NCI-H2227 (cell line): ENCODE measurements at regions not wholly inside any gene's neighbourhood (a gene's known extent, or its start where the extent isn't known, plus 50 kb on each side); places are given as distances from the start of the nearest gene placed in this dataset.
"Not testable (repeated sequence)": the region's sequence is repeated elsewhere in the genome, so short reads cannot be mapped to it uniquely, and the experiment has no call there.

Experiments
- DNase-seq: peaks from one replicate; lab custom pipeline; 2025; ENCODE audit not compliant: unreplicated experiment; lab: John Stamatoyannopoulos, UW

DNA sequence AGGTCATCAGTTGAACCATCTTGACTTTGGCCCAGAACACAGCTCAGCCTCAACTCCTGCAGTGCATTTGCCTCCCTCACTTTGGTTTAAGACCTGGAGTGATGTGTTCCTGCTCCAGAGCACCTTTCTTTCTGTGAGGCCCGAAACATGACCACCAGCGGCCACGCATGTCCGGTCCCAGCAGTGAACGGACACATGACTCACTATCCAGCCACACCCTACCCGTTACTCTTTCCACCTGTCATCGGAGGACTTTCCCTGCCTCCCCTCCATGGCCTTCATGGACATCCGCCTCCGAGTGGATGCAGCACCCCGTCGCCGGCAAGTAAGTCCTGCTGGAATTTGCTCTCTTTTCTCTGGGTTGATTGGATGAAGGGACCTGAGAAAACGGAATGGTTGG, 253.8 kb upstream of the RARB start:
- DNase-seq = no peak

DNA sequence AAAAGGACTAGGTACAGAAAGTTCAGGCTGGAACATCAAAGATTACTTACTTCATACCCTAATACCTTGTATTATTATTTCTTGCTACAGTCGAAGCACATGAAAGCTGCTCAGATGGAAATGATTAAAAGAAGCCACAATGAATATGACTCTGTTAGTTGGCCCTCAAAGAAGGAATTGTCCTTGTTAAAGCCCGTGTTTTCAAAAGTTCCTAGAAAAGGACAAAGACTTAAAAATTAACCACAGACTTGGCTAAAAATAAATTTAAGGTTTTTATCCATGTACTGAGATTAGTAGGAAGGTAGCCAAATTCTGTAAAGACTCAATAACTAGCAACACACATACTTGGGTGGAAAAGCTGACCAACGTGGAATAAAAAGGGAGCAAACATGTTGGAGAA, 251.0 kb upstream of the RARB start:
- DNase-seq = no peak

DNA sequence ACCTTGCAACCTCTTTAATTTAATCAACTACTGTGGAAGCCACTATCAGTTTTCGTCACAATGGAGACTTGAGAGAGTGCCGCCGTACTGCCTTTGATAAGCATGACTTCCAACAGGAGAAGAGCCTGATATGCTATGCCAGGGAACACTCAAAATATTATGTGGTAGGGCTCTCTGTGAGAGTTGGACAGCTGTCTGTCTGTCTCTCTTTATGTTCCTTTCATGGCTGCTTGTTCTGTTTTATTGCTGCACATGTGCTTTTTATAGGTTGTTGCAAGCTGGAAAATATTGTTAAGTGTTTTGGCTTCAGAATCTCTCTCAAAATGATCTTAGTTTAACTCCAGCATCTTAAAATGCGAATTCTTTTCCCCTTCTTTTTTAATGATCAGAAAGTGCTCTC, 249.4 kb upstream of the RARB start:
- DNase-seq = no peak

DNA sequence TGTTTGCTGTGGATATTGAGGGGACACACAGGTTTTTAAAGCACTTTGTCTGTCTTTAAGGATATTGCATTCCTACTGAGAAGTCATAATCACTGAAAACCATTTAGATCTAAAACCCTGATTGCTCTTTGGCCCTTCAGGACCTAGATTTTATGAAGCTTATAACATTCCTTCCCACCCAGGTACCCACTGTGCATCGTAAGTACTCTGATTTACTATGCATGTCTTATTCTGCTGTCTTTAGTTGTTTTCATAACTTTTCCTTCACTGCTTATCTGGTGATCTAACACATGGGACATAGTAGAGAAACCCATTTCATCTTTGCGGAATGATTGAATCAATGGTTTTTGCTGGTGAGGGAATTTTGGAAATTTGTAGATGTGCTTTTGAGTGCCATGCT, 247.0 kb upstream of the RARB start:
- DNase-seq = no peak

DNA sequence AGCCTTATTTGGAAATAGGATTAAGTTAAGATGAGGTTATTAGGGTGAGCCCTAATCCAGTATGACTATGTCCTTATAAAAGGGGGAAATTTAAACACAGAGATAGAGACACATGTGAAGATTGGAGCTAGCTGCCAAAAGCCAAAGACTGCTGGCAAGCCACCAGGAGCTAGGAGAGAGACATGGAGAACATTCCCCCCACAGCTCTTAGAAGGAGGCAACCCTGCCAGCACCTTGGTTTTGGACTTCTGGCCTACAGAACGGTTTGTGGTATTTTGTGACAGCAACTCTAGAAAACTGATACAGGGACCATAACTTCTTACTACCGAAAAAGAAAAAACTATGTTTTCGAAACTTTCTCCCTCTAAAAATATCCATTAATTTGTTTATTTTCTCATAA, 245.3 kb upstream of the RARB start:
- no peak for DNase-seq

DNA sequence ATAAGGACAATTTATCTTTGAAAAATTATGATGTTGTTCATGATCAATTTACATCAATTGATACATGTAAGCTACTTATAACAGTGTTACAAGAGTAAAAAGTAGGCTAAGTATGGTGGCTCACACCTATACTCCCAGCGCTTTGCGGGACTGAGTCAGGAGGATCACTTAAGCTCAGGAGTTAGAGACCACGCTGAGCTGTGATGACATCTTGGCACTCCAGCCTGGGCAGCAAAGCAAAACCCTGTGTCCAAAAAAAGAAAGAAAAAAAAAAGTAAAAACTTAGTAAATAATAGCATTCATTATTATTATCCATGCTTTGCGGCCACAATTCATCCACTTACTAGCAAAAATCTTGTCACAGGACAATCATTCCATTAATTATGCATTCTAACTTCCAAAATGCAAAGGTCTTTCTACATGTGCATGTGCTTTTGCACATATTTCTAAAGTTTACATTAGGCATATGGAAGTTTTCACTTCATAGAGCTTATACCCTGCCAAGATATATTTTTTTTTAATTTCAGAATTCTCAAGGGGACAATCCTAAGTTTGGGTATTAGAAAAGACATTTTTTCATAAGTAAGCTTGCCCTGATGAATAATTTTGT, 243.3 kb upstream of the RARB start:
- DNase-seq = no peak

DNA sequence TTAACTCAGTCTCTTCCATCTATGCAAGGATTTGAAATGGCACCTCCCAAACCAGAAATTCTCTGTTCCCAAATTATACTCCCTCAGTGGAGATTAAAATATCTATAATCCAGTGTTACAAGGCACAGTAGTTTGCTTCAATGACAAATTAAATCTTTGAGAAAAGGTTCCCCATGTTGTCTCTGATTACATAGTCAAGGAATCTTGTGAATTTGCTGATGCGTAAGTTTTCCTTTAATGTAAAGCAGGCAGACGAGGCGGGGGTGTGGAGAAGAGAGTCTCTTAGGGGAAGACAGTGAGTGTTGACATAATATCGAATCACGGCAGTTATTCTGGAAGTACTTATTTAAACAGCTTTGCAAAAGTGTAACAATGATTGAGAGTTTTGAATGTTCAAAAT, 236.4 kb upstream of the RARB start:
- DNase-seq = no peak

DNA sequence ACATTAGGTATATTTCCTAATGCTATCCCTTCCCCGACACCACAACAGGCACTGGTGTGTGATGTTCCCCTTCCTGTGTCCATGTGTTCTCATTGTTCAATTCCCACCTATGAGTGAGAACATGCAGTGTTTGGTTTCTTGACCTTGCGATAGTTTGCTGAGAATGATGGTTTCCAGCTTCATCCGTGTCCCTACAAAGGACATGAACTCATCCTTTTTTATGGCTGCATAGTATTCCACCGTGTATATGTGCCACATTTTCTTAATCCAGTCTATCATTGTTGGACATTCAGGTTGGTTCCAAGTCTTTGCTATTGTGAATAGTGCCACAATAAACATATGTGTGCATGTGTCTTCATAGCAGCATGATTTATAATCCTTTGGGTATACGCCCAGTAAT, 228.5 kb upstream of the RARB start:
- not testable (repeated sequence) for DNase-seq

DNA sequence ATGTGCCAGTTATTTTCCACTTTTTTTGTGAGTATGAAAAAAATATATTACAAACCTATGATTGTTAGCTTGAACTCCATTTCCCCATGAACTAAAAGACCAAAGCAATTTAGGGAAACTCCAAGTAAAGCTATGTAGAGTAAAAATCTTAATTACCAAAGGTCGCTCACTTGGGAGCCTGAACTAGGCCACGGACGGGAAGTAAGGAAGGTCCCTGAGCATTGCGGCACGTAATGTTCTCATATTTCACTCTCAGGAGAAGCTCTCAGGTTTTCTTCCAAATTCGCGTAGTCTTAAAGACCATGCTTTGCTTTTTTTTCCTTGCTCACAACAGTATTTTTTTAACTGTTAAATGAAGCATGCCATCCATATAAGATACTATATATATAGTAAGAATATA, 215.3 kb upstream of the RARB start:
- no peak for DNase-seq

DNA sequence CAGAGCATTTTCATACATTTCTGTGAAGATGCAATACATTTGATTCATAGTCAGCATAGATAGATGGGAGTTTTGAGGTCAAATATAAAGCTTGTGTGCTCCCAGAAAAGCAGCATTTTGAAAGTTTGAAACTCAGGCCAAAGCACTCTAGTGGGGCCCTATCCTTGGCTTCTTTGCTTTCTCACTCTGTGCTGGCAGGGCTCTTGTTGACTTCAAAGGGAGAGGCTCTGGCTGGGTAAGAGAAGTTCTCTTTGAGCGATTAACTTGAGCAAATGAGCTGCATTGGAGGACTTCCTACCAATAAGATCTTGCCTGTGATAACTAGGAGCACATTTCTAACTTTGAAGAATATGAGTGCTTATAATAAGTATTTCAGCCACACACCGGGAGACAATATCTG, 214.0 kb upstream of the RARB start:
- DNase-seq = no peak

DNA sequence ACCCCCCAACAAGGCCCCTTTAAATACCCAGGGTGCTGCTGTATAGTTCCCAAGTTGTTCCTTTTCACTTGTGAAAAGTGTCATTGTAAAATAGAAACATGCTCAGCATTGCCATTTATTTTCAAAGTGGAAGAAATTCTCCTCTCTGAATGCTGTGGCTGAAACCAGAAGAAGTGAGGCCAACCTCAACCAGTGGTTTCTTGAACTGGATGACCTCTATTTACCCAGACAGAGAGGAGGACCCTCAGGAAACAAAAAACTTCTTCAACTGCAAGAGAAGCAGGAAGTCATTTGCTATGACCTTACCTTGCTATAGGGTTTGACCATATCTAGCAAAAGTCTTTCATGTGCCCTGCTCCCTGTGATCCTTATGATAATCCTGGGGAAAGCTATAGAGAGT, 209.7 kb upstream of the RARB start:
- DNase-seq = no peak

DNA sequence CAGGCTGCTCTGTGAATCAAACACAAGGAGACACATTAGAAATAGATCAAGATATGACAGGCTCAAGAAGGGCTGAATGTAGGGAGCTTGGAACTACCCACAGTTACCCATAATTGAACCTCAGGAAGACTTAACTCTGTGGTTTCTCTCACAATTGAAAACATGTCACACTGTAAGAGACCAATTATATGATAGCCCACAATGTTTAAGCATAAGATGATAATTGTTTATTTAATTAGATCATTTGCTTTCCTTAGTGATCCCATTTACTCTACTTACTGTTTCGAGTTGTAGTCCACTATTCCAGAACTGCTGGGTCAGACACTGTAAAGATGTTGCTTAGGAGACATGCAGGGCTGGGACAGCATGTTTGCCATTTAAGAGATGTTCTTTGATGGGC, 201.3 kb upstream of the RARB start:
- no peak for DNase-seq

DNA sequence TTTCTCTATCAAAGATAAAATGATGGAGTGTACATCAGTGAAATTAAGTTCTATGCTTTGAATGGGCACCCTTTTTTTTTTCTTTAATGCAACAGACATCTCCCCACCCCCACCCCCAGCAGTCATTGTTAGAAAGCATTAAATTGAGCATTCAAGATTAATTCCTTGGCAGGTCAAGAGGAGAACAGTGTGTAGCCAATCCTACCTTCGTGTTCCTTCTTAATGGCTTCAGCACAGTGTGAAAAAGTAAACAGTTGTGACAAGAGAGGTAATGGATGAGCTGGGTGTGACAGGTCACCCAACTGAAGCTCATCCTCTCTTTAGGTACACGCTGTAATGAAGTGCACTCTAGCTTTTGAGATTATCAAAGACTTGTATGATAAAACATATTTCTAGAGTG, 198.5 kb upstream of the RARB start:
- DNase-seq = peak; percentile 75

DNA sequence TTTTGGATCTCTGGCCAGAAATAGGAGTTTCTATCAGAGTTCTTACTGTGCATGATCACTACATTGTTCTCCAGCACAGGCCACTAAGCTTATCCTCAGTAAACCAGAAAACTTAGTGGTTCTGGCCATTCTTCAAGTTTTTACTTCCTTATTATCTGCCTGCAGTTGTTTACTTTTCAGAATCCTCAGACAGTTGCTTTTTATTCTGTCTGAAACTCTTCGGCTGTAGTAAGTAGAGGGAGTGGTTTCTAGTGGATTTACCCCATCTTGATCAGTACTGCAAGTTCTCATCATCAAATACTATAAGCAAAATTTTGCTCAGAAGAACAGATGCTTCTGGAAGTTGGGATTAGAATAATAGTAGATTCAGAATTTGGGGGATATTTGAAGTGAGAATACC, 193.0 kb upstream of the RARB start:
- DNase-seq = no peak

DNA sequence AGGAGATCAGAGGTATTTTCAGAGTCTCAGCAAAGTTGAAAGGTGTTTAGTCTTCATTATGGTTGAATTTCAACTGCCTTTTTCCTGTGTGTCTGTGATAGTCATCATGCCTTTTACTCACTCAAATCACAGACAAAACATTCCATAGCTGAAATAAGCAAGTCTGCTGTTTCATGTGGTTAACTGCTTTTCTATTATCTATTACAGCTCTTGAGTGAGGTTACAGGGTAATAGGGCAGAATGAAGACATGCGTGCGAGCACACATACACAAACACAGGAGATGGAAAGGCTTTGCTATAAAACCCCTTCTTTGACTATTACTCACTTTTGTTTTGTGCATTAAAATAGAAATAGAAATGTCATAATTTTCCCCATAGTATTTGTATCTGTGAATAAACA, 192.6 kb upstream of the RARB start:
- DNase-seq = no peak

DNA sequence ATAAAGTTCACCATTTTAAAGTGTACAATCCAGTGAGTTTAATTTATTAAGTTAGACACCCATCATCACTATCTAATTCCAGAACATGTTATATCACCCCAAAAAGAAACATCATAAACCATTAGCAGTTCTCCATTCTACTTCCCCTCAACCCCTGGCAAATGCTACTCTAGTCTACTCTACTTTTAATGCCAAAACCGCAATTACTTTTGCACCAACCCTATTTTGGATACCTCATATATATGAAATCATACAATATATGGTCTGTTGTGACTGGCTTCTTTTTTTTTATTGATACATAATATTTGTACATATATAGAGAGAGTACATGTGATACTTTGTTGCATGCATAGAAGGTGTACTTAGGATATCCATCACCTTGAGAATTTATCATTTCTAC, 190.5 kb upstream of the RARB start:
- no peak for DNase-seq

DNA sequence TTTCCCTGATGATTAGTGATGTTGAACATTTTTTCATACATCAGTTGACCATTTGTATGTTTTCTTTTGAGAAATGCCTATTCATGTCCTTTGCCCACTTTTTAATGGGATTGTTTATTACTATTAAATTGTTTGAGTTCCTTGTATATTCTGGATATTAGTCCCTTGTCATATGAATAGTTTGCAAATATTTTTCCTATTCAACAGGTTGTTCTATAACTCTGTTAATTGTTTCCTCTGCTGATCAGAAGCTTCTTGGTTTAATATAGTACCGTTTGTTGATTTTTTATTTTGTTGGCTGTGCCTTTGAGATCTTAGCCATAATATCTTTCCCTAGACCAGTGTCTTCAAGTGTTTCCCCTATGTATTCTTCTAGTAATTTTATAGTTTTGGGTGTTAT, 189.0 kb upstream of the RARB start:
- no peak for DNase-seq

DNA sequence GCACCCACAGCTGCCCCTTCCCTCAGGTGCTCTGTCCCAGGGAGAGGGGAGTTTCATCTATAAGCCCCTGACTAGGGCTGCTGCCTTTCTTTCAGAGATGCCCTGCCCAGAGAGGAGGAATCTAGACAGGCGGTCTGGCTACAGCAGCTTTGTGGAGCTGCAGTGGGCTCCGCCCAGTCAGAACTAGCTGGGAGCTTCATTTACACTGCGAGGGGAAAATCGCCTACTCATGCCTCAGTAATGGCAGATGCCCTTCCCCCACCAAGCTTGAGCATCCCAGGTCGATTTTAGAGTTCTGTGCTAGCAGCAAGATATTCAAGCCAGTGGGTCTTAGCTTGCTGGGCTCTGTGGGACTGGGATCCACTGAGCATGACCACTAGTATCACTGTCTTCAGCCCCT, 181.2 kb upstream of the RARB start:
- no peak for DNase-seq

DNA sequence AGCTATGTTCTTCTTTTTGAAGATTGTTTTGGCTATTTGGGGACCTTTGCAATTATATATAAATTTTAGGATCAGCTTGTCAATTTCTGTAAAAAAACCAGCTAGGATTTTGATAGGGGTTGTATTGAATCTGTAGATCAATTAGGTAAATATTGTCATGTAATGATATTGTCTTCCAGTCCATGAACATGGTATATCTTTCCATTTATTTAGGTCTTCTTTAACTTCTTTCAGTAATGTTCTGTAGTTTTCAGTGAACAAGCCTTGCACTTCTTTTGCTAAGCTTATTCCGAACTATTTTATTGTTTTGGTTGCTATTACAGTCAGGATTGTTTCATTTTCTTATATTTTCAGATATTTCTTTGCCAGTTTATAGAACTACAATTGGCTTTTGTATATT, 175.8 kb upstream of the RARB start:
- DNase-seq = no peak

DNA sequence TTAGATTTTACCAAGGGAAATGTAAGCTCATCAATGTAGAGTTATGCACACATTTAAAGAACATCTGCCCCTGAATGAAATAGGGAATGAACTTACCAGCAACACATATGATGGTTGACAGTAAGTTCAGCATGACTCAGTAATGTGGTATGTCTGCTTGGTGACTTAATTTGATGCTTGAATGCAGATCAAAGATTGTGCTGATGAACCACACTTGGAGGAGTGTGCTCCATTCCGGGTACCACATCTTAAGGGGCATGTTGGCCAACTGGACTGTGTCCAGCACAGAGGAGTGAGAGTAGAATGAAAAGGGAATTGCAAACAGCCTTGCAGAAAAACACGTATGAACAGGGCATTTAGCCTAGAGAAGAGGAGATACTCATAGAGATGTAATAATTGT, 171.0 kb upstream of the RARB start:
- no peak for DNase-seq

DNA sequence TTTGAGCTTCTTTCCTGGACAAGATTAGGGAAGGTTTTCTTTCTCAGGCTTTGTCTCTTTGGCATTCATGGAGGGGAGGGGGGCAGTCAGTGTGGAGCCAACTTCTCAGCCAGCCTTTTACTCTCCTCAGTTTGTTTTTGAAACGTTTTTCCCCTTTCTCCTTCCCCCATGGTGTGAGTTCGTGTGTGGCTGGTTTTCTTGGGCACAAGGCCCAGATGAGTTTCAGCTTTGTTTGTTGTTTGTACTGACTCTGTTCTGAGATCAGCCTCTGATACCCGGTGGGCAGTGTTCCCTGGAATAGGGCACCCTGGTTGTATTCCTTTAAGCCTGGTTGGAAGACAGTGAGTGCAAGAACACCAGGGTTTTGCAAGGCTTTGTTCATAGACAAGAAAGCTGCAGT, 168.2 kb upstream of the RARB start:
- DNase-seq = no peak

DNA sequence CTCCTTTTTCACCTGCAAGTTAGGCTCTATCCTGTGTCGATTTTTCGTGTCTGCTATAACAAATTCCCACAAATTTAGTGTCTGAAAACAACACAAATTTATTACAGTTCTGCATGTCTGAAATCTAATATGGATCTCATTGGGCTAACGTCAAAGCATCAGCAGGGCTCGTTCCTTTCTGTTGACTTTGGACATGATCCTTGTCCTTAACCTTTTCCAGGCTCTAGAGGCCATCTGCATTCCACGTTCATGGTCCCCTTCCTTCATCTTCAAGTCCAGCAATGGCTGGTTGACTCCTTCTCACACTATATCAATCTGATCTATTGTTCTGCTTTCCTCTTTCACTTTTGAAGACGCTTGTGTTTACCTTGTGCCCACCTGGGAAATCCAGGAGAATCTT, 165.7 kb upstream of the RARB start:
- DNase-seq = no peak

DNA sequence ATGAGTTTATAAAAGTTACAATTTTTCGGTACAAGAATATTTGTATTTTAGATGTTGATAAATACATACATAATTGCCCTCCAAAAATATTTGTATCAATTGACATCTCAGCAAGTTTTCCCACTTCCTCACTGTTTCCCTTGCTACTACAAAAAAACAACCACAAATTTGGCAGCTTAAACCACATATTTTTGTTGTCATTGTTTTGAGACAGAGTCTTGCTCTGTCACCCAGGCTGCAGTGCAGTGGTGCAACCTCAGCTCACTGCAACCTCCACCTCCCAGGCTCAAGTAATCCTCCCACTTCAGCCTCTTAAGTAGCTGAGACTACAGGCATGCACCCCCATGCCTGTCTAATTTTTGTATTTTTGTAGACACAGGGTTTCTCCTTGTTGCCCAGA, 162.8 kb upstream of the RARB start:
- no peak for DNase-seq

DNA sequence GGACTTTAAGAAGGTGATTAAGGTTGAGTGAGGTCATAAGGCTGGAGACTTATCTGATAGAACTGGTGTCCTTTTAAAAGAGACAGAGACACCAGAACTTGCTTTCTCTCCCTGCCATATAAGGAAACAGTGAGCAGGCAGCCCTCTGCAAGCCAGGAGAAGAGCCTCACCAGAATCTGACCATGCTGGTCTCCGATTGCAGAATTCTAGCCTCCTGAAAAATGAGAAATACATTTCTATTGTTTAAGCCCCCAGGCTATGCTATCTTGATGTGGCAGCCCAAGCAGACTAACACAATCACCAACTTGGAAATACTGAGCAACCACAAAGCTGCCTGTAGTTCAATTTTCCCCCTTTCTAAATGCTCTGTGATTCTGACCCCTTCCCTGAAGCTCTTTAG, 161.4 kb upstream of the RARB start:
- DNase-seq = no peak
